Upper lobe of right lung (tissue), 1 donor: ENCODE measurements at regions not wholly inside any gene's neighbourhood (a gene's known extent, or its start where the extent isn't known, plus 50 kb on each side); places are given as distances from the start of the nearest gene placed in this dataset.
"Not testable (repeated sequence)": the region's sequence is repeated elsewhere in the genome, so short reads cannot be mapped to it uniquely, and the experiment has no call there.

ENCODE experiments used
- ATAC-seq: fragments of 200-7000 bp; cut with Tn5 transposase; one replicate; pipeline ENCODE4 v1.9.1; 2020; ENCODE audit warnings: mild to moderate bottlenecking, moderate library complexity
- DNase-seq: peaks from one replicate; pipeline ENCODE4 v3.0.0-alpha.2; 2020
- H3K27ac ChIP-seq: fragments of 200-600 bp; one replicate; pipeline ENCODE4 v1.8.0; 2022
- H3K27me3 ChIP-seq: fragments of 200-600 bp; one replicate; pipeline ENCODE4 v1.8.0; 2022; ENCODE audit warnings: mild to moderate bottlenecking
- H3K36me3 ChIP-seq: fragments of 200-600 bp; one replicate; pipeline ENCODE4 v1.8.0; 2022
- H3K4me1 ChIP-seq: fragments of 200-600 bp; one replicate; pipeline ENCODE4 v1.8.0; 2022
- H3K4me3 ChIP-seq: fragments of 200-600 bp; one replicate; pipeline ENCODE4 v1.8.0; 2022; ENCODE audit warnings: mild to moderate bottlenecking
- H3K9me3 ChIP-seq: fragments of 200-600 bp; one replicate; pipeline ENCODE4 v1.8.0; 2022
- intact Hi-C: fragments of 100-400 bp; cut with DNase I; formaldehyde crosslinking; loops from one replicate; pipeline ENCODE4 v1.11.0; 2022
- TF ChIP-seq, protein P1 (sequence below): fragments of 200-600 bp; IDR thresholded peaks from one replicate; pipeline ENCODE4 v1.8.0; 2022; ENCODE audit warnings: antibody characterized with exemption
- donor health status: DM: no; HTN: yes; CAD: no; lungs with severe emphysema.

DNA sequence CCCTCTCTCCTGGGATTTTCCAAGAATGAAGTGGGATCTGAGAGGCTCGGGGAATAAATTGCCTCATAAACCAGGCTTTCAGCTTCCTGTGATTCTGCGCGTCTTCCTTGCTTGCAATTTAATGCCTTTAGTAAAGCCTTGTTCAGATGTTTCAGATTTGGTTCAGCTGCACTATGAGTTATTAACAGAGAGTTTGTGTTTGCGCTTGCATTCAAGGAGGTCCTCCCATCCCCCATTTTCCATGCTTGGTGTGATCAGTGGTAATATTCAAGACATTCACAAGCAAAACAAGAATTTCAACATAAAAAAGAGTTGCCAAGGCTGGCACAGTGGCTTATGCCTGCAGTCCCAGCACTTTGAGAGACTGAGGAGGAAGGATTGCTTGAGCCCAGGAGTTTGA is 1068.9 kb downstream of the TYW1 start:
- intact Hi-C loops = no loop called here
- Histone ChIP-seq H3K27ac (no peak overlapping the region), H3K27me3 (no peaks in the 10 kb centered on the region), H3K9me3 (no peaks in the 10 kb centered on the region), H3K4me1 (no peaks in the 10 kb centered on the region), H3K4me3 (no peak overlapping the region), H3K36me3 (no peaks in the 10 kb centered on the region)
- TF ChIP-seq, protein P1, sequence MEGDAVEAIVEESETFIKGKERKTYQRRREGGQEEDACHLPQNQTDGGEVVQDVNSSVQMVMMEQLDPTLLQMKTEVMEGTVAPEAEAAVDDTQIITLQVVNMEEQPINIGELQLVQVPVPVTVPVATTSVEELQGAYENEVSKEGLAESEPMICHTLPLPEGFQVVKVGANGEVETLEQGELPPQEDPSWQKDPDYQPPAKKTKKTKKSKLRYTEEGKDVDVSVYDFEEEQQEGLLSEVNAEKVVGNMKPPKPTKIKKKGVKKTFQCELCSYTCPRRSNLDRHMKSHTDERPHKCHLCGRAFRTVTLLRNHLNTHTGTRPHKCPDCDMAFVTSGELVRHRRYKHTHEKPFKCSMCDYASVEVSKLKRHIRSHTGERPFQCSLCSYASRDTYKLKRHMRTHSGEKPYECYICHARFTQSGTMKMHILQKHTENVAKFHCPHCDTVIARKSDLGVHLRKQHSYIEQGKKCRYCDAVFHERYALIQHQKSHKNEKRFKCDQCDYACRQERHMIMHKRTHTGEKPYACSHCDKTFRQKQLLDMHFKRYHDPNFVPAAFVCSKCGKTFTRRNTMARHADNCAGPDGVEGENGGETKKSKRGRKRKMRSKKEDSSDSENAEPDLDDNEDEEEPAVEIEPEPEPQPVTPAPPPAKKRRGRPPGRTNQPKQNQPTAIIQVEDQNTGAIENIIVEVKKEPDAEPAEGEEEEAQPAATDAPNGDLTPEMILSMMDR = no peak
- ATAC-seq (no peak), DNase-seq (no peak)

DNA sequence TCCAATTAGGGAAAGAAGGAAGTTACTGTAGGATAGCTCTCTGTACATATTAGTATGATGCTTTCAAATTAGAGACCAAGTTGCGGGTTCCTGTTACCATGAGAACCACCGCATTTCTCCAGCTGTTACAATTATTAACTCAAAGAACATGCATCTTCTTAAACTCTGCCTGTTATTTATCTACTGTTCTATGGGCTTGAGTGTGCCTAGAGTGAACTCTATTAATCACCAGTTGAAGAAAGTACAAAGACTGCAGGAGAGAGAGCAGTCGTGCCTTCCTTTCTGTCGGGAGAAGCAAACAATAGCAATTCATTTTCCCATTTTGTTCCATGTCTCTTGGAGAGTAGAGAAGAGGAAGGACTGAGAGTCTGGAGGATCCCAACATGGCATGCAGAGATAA is 1071.2 kb downstream of the TYW1 start:
- Histone ChIP-seq H3K9me3 (no peaks in the 10 kb centered on the region), H3K4me1 (no peaks in the 10 kb centered on the region), H3K27ac (no peak overlapping the region), H3K36me3 (no peaks in the 10 kb centered on the region), H3K4me3 (no peak overlapping the region), H3K27me3 (no peaks in the 10 kb centered on the region)
- DNase-seq (no peak), ATAC-seq (no peak)
- TF ChIP-seq, protein P1 = no peak
- intact Hi-C loops = no loop called here

DNA sequence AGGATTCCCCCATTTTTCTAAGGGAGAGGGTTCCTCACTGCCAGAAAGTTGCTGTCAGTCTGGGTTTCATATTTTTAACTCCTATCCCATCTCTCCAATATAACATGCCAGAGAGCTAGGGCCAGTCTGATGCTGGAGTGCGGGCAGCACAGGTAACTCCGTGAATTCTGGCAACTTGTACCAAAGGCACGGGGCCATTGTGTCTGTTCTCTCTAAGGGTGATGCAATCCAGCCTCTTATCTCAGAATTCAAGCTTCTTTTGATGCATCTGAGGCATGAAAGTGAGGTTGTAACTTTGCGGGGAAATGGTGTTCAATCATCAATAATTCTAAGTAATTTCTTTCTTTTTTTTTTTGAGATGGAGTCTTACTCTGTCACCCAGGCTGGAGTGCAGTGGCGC is 1074.4 kb downstream of the TYW1 start:
- Histone ChIP-seq H3K4me1 (no peaks in the 10 kb centered on the region), H3K27ac (no peak overlapping the region)
- ATAC-seq = no peak

DNA sequence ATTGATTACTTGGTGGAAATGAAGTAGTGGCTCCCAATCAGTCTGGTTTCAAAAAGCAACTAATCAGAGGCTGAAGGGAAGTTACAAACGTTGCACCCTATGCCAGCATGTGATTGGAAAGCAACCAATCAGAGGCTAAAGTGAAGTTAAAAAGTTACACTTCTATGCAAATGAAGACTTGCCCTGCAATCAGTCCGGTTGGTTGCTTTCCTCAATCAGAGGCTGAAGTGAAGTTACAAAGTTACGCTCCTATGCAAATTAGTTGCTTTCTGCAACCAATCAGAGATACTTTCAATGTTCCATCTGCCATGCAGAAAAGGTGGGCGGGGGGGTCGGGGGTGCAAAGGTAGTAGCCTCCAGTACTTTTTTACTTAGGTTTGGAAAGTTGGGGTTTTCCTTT is 1077.1 kb downstream of the TYW1 start:
- H3K4me3 ChIP-seq = no peak overlapping the region
- TF ChIP-seq, protein P1 = no peak
- intact Hi-C loops = no loop called here
- no peaks in the 10 kb centered on the region for H3K4me1 ChIP-seq
- DNase-seq (no peak), ATAC-seq (no peak)
- H3K9me3 ChIP-seq = no peaks in the 10 kb centered on the region
- no peaks in the 10 kb centered on the region for H3K27me3 ChIP-seq
- H3K36me3 ChIP-seq = no peaks in the 10 kb centered on the region
- H3K27ac ChIP-seq = no peak overlapping the region

More for the DNA sequence above, 1074.4 kb downstream of the TYW1 start:
- TF ChIP-seq, protein P1 = no peak
- intact Hi-C loops = no loop called here
- Histone ChIP-seq H3K9me3 (no peaks in the 10 kb centered on the region), H3K36me3 (no peaks in the 10 kb centered on the region), H3K27me3 (no peaks in the 10 kb centered on the region), H3K4me3 (no peak overlapping the region)
- DNase-seq = no peak

DNA sequence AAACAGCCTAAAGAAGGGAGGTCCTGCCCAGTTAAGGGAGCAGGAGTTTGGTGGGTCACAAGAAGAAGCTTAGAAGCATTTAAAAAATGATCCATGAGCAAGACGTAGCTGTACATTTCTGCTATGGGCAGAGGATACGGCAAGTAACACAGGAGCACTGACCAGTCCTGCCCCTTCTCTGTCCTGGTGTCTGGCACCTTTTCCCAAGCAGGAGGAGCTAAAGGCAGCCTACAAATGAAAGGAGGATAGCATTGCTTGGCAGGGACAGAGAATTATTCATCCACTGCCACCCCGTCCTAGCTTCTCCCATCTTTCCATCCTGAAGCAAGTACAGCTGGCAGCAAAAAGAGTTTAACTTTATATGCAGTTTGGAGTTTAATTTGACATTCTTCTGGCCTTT is 1077.6 kb downstream of the TYW1 start:
- no peak for DNase-seq
- H3K4me1 ChIP-seq = no peaks in the 10 kb centered on the region
- H3K27ac ChIP-seq = no peak overlapping the region
- intact Hi-C loops = no loop called here
- H3K4me3 ChIP-seq = no peak overlapping the region
- H3K27me3 ChIP-seq = no peaks in the 10 kb centered on the region
- no peaks in the 10 kb centered on the region for H3K9me3 ChIP-seq
- ATAC-seq = no peak
- H3K36me3 ChIP-seq = no peaks in the 10 kb centered on the region
- TF ChIP-seq, protein P1 = no peak

DNA sequence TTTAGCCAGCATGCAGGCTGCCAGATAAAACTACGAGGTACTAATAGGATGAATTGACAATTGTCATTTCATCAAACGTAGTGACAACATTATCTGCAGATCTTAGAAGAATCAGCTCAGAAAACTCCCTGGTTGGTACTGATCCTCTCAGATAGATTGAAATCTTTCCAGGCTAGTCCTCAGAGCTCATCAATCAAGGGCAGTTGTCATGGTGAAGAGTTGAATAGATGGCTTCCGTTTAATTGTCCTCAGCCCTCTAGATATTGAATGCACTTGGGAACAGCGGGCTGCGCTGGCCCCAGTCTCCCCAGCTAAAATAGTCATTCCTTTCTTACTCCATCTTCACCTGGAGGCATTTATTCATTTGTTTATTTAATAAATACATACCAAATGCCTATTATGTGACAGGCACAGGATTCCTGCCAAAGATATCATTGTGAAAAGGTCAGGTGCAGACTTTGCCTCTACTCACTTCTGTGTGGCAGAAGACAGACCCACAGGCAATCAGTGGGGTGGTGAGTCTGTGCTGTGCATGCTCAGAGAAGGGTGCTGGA is 1081.6 kb downstream of the TYW1 start:
- Histone ChIP-seq H3K4me1 (no peaks in the 10 kb centered on the region), H3K4me3 (no peak overlapping the region), H3K27me3 (no peaks in the 10 kb centered on the region), H3K36me3 (no peaks in the 10 kb centered on the region), H3K27ac (no peak overlapping the region), H3K9me3 (no peaks in the 10 kb centered on the region)
- TF ChIP-seq, protein P1 = no peak
- ATAC-seq (no peak), DNase-seq (no peak)
- intact Hi-C loops = no loop called here

DNA sequence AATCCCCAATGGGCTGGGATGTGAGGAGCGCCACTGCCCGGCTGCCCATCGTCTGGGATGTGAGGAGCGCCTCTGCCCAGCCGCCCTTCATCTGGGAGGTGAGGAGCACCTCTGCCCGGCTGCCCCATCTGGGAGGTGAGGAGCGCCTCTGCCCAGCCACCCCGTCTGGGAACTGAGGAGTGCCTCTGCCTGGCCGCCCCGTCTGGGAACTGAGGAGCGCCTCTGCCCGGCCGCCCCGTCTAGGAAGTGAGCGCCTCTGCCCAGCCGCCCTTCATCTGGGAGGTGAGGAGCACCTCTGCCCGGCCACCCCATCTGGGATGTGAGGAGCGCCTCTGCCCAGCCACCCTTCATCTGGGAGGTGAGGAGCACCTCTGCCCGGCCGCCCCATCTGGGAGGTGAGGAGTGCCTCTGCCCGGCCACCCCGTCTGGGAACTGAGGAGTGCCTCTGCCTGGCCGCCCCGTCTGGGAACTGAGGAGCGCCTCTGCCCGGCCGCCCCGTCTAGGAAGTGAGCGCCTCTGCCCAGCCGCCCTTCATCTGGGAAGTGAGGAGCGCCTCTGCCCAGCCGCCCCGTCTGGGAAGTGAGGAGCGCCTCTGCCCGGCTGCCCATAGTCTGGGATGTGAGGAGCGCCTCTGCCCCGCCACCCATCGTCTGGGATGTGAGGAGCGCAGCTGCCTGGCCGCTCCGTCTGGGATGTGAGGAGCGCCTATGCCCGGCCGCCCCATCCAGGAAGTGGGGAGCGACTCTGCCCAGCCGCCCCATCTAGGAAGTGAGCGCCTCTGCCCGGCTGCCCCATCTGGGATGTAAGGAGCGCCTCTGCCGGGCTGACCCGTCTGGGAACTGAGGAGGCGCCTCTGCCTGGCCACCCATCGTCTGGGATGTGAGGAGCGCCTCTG is 1085.7 kb downstream of the TYW1 start:
- H3K27me3 ChIP-seq, H3K36me3 ChIP-seq, H3K4me3 ChIP-seq, DNase-seq, ATAC-seq, H3K9me3 ChIP-seq, H3K27ac ChIP-seq, intact Hi-C loops, H3K4me1 ChIP-seq: not testable (repeated sequence)

DNA sequence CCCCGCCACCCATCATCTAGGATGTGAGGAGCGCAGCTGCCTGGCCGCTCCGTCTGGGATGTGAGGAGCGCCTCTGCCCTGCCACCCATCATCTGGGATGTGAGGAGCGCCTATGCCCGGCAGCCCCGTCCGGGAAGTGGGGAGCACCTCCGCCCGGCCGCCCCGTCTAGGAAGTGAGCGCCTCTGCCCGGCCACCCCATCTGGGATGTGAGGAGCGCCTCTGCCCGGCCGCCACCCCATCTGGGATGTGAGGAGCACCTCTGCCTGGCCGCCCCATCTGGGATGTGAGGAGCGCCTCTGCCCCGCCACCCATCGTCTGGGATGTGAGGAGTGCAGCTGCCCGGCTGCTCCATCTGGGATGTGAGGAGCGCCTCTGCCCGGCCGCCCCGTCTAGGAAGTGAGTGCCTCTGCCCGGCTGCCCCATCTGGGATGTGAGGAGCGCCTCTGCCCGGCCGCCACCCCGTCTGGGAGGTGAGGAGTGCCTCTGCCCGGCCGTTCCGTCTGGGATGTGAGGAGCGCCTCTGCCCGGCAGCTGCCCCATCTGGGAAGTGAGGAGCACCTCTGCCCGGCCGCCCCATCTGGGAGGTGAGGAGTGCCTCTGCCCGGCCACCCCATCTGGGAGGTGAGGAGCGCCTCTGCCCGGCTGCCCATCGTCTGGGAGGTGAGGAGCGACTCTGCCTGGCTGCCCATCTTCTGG is 1086.5 kb downstream of the TYW1 start:
- H3K9me3 ChIP-seq, H3K4me3 ChIP-seq, ATAC-seq, intact Hi-C loops, H3K27ac ChIP-seq, H3K4me1 ChIP-seq, H3K36me3 ChIP-seq, DNase-seq, H3K27me3 ChIP-seq: not testable (repeated sequence)
